ENCODE measurements at regions not wholly inside any gene's neighbourhood (a gene's known extent, or its start where the extent isn't known, plus 50 kb on each side); places are given as distances from the start of the nearest gene placed in this dataset.

DNA sequence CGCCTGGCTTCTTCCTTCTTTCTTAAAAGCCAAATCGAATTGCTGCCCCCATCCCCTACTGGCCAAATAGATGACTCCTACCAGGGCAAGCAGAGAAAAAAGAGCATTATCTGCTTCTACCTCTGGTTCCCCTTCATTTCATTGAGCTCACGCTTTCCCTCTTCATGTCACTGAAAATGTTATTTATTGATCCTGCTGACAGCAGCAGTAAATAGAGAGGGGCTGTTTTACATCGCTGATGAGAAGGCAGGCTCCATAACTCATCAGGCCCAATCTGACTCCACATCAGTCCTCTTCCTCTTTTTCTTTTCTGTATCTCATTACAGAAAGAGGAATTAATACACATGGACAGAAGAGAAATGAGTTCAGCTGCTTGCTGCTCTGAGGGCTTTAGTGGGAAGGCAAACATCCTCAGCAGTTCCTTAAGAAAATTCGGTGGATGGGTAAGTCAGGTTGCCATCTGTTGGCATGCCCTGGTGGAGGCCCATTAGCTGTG lies 904.1 kb downstream of the KCNMA1 start:
- no peak for DNase-seq

DNA sequence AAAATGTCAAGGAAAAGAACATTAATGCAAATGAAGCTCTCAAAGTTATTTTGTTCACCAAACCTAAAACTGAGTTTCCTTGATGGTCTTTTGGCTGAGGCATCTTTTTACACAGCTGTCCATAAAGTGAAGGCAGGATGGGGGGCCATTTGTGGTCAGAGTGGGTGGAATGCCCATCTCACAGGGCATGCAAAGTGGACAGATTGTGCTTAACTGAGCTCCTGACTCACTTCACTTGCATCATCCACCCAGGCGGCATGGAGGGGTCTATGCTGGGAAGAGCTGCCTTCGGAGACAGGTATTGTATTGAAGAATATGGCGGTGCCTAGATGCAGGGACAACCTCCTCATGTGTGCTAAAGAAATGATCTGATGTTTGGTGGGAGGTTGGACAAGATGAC lies 905.3 kb downstream of the KCNMA1 start:
- DNase-seq = no peak

DNA sequence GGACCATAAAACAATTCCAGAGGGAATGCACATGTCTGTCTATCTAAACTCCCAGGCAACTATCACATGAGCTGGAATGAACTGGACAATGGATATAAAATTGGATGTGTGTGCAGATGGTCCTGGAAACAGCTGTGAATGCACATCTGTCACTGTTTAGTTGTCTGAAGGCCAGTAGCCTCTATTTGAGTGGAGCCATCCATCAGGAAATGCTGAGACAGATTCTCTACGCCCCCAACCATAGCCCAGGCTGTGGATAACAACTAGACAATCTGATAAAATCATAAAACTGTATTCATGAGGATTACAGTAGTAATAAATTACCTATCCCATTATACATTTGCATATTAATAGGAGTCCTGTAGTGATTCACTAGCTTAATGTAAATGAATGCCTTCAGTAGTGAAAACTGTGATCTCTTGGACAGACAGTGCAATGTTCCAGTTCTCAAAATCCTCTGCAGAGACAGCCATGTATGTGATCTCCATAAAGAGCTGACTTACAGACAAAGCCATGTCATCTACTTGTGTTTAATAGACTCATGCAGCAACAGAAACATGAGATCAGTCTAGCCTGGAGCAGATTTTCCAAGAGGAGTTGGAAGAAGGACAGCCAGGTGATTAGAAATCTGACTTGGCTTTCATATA lies 907.6 kb downstream of the KCNMA1 start:
- no peak for DNase-seq

DNA sequence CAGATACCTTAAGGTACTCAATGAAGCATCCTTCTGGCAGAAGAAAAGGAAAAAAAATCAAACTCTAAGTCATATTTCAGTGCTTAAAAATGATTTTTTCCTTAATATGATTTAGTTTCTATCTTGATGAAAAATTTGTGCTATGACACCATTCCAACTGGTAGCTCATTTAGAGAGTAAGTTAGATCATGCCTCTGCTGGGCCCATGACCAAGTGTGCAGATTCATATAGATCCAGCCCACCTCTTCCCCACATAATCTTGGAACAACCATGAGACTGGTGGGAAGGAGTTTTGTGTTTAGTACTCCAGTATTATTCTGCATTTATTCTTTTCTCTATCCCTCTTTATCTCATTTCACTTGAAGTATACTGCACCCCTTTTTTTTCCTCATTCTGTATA lies 908.3 kb downstream of the KCNMA1 start:
- DNase-seq = no peak

DNA sequence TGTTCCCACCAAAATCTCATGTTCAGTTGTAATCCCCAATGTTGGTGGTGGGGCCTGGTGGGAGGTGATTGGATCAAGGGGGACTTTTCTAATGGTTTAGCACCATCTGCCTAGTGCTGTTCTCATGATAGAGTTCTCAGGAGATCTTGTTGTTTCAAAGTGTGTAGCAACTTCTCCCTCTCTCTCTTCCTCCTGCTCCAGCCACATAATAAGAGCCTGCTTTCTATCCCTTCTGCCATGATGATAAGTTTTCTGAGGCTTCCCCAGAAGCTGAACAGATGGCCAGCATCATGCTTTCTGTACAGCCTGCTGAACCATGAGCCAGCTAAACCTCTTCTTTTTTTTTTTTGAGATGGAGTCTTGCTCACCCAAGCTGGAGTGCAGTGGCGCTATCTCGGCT lies 910.6 kb downstream of the KCNMA1 start:
- DNase-seq = no peak

DNA sequence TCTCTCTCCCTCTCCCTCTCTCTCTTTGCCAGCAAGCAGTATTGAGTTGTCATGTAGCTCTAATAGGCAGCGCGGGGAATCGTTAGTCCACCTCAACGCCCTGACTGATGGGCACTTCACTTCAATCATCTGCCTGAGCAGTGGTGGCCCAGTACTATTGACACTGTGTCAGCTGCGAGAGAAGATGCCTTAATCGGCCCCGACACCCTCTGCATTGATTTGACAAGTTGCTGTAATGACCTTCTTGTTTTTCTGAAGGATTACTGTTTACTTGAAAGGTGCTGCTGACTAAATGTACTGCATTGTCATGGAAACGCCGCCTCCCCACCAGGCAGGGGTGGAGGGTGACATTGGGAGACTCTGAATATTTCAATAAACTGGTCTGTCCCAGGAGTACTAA lies 913.8 kb downstream of the KCNMA1 start:
- DNase-seq = no peak

DNA sequence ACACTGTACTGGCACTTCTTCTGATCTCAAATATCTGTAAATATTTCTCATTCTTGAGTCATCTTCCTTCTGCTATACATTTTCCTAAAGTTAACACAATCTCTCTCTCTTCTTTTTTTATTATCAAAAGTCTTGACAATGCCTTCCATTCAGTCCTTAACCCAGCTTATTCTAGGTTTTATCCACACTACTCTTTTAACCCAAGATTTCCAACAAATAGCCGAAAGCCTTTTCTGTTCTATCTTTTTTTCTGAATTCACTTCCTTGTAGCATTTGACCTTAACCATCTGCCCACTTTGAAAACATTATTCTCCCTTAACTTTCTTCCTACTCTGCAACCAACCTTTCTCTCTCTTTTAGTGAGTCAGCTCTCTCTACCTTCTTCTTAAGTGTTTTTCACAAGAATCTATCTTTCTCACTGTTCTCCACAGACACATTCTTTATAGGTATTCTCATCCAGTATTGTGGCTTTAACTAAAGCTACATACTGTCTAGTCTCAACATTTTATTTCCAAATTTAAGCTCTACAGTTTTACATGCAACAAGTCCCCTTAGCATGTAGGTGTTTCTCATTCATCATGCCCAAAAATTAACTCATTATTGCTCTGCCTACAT lies 915.6 kb downstream of the KCNMA1 start:
- peak; percentile 0 for DNase-seq

DNA sequence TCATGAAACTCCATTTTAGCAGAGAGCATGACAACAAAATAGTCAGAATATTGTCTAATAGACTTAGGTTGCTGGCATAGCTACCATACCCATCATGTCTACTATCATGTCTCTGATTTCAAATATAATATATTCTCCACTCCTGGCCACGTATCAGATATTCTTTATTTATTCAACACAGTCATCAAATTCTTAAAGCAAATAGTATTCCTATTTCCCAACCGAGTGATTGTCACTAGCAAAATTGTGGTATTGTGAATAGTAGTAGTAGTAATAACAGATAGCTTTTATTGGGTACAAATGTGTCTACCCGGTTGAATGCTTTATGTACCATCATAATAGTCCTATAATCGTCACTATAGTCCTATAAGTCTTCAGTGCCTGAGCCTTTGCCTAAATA lies 918.6 kb downstream of the KCNMA1 start:
- DNase-seq = no peak

DNA sequence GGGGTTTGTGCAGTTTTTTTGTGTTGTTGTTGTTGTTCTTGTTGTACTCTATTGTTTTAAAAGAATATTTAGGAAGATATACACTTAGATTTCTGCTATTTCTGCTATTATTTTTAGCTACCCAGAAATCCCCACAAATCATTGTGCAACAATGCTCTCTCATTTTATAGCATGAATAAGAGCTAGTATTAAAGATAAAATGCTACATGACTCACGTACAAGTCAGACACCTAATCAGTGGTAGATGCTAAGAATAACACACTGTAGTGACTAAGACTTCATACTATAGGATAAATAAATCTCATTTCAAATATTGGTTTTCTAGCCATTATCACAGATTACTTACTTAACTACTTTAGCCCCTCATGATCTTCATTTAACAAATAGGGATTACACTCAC lies 920.5 kb downstream of the KCNMA1 start:
- peak; percentile 44 for DNase-seq

DNA sequence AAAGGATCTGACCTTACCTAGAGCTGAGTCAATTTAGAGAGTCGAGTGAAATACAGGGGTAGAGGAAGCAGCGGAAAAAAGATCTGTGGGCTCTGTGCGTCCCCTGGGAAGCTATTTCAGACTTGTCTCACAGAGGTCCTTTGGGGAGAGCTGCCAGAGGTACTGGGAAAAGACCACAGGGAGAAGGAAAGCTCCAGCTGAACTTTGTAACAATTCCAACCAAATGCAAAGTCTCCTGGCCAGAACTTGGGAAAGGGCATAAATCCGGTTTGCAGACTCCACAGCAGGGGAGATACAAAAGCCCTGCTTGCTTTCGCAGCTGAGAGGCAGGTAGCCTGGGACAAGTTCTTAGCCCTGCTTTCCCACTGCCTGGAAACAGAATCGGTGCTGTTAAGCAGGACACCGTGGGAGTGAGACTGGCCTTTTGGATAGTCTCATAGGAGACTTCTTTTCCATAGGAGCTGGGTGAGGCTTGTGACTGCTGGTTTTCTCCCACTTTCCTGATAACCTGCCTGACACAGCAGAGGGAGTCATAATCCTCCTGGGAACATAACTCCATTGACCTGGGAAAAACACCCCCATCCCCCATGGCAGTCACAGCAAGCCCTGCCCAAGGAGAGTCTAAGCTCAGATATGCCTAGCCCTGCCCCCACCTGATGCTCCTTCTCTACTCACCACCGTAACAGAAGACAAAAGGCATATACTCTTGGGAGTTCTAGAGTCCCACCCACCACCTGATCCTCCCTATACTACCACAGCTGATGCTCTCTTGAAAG lies 926.2 kb downstream of the KCNMA1 start:
- DNase-seq = no peak

DNA sequence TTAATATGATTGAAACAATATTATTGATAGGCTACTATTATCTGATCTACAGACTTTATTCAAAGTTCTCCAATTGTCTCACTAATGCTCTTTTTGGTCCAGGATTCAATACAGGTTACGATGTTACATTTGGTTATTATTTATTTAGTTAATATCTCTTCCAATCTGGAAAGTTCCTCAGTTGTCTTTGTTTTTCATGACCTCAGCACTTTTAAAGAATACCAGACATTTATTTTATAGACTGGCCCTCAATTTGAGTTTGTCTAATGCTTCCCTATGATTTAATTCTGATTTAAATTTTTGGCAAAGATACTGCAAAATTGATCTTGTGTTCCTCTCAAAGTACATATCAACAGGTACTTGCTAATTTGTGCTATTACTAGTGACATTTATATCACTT lies 937.4 kb downstream of the KCNMA1 start:
- no peak for DNase-seq

DNA sequence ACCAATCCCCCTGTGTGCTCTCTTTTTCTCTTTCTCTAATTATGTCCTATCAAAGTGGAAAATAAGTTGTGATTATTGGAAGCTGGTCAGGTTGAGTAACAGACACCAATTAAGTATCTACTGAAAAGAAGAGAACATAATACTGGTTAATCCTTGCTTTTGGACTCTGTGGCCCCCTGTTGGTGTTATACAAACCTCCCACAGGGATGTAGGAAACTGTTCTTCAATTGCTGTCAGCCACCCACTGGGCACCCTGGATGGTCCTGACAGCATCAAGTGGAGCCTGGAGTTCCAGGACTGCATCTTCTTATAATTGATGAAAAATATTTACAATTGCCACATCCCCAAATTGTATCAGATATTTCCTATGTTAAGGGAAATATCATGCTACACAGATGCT lies 939.7 kb downstream of the KCNMA1 start:
- DNase-seq = no peak

DNA sequence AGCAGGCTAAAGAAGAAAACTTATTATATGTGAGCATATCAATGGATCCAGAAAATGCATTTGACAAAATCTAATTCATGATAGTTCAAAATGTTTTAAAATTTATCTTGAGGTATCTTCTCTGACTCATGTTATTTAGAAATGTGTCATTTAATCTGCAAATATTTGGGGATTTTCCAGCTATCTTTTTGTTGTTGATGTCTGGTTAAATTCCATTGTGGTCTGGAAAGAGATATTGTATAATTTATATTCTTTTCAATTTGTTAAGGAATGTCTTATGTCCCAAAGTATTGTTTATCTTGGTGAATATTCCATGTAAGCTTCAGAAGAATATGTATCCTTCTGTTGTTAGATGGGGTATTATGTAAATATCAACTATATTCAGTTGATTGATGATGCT lies 942.5 kb downstream of the KCNMA1 start:
- DNase-seq = no peak

DNA sequence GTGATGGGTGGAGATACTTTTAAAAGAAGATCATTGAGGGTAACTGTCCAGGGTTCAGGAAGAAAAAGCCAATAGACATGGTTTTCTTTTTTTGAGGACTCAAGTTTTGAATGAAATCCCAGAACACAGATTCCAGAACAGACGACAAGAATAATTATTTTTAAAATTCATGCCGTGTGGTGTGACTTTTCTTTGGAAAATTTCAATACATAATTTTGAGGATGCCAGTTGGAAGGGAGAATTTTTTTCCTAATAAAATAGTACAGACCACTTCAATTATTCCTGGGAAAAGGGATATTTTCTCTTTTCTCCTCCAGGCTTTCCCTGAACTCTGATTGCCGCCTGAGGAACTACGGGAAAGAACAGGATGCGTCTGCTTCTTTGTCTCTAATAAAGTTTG lies 951.4 kb downstream of the KCNMA1 start:
- no peak for DNase-seq

DNA sequence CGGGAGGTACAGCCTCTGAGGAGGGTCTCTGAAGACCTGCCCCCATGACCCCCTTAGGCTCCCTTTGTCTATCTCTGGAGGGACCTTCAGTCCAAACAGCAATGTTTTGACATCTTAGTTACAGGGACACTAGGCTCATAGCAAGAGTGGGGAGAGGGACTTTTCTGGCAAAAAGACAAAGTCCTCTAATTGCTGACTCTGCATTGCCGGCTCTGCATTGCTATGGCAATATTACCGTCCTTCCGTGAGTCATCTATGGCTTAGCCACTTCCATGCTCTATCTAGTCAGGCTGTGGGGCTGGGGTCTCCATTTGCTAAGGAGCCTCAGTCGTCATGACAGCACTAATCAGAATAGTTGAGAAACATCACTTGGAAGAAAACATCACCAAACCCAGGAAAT lies 952.6 kb downstream of the KCNMA1 start:
- no peak for DNase-seq

DNA sequence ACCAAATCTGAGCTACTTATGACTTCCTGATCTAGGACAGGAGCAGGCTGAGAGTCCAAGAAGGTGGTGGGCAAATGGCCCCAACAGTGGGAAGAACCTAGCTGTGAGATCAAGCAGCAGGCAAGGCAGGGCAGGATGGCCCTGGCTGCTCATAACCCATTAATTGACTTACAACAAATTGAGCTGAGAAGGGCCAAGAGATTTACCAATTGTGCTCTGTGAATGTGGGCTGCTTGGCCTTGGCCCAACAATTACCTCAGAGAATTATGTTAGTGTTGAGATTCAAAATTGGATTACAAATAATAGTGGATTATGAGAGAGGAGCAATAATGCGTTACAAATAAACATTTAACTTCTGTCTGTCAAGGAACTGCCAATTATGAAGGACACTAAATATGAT lies 956.5 kb downstream of the KCNMA1 start:
- no peak for DNase-seq

DNA sequence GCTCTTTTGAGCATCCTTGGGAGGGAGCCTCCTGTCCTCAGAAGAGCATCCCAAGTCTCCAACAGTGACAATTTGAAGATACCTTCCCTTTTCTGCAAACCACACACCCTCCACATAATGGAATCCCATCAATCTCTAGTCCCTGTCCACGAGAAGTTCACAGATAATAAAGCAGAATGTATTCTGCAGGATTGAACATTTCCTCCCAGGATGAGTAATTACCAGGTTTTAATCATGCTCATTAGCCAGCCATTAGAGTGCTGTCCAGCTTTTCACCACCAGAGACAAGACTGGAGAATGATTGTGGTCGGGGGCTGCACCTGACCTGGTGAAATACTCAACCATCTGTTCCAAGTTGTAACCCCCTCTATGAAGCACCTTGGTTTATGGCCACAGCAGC lies 958.6 kb downstream of the KCNMA1 start:
- no peak for DNase-seq

DNA sequence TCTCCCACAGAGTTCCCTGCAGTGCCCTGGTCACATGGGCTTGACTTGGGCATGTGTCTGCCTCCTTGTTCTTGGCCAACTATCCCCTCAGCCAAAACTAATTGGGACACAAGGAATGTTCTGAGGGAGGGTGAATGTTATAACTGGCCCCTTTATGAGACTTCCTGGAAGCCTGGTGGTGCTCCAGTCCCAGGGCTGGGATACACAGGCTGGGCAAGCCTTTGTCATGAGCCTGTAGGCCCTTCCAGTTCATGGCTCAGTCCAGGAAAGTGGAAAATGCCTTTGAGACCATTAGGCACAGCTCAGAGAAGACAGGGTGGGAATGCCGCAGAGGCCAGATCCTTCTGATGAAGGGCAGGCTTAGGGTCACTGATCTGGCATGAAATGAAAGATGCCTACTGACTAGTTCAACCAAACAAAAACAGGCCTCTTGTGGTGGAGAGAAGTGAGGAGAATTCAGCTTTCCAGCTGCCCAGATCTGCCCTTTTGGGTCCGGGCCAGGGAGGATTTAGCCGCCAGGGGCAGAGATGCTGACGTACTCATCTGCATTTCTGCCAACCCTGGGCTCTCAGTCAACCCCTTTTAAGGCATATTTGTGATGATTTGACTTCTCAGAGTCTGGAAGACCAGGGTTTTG lies 961.5 kb downstream of the KCNMA1 start:
- DNase-seq = peak; percentile 70

DNA sequence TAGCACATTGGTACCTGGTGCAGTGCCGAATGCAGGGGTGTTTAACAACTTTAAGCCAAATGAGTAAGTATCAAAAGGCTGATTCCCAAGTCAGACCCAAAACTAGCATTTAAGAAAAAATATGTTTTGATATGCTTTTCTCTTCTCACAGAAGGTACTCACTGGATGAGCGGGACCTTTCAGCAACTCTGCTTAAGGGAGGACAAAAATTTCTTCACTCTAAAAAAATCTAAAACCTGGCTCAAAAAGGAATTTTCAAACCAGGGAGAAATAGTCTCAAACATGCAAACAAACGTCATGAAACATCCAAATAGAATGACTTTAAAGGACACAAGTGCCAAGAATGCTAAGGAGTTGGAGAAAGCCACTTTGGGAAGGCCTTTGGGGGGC lies 962.1 kb downstream of the KCNMA1 start:
- no peak for DNase-seq

DNA sequence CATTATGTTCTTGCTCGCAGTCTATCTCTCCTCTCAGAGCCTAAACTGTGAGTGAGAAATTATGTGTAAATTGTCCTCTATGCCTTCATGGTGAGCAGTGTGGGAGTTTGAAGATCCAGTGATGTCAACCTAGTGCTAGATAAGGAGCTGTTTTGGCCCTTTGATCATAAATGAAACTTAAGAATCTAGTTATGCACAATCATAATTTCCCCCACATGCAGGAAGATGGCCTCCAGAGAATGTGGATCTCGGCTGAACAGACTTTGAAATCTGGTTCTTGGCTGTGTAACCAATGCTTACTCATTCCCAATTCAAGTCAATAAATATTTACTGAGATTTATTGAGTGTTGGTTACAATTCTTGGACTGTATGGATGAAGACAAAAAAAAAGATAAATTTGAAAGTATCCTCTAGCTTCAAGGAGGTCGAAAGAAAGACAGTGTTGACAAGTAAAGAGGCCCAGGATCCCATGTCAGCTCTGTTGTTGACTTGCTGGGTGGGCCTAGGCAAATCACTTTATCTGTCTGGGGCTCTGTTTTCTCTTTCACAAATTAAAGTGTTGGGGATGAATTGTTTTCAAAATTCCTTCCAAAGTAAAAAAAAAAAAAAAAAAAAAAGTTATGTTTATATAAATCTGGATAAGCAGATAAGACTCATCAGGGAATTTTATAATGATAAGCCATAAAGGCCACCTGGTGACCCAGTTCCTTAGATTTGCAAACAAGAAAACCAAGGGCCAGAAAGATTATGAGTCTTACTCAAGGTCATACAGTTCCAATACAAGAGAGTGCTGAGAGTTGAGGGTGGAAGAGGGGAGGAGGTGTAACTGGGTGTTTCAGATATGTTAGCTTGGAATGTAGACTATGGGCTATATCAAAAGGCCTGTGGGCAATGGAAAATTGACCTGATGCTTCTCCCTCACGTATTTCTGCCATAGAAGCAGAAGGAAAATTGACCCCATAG lies 969.9 kb downstream of the KCNMA1 start:
- no peak for DNase-seq

DNA sequence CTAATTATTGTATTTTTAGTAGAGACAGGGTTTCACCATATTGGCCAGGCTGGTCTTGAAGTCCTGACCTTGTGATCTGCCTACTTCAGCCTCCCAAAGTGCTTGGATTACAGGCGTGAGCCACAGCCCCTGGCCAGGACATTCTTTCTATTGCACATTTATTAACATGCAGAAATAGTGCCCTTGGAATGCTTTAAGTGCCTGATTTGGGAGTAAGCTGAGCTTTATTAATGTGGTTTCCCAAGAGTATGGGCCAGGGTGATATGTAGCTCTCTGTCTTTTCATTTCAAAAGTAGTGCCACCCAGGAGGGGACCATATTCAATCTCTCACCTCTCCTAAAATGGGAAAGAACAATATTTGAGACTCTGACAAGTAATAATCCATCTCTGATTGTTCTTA lies 970.7 kb downstream of the KCNMA1 start:
- no peak for DNase-seq

DNA sequence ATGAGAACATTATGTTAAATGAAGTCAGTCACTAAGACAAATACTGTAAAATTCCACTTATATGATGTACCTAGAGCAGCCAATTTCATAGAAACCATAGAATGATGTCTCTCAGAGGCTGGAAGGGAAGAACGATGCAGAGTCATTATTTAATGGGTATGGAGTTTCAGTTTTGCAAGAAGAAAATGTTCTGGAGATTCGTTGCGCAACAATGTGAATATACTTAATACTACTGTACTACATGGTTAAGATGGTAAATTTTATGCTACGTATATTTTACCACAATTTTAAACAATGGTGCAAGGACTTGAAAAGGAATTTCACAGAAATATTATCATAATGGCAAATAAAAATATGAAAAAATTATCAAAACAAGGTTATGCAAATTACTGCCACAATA lies 972.6 kb downstream of the KCNMA1 start:
- DNase-seq = no peak

Data from kidney glomerular epithelial cell (primary cell).